SU-DHL-6 (cell line): ENCODE measurements at regions not wholly inside any gene's neighbourhood (a gene's known extent, or its start where the extent isn't known, plus 50 kb on each side); places are given as distances from the start of the nearest gene placed in this dataset.

Experiments used
- H2AFZ ChIP-seq: fragments of 200-600 bp; sonication (generic); 2 replicates; pipeline ENCODE4 v1.6.1; 2014; ENCODE audit warnings: low read depth, mild to moderate bottlenecking, moderate library complexity, mixed read lengths, antibody characterized with exemption, low read length; ENCODE audit not compliant: severe bottlenecking
- H3F3A ChIP-seq: fragments of 200-600 bp; shearing (Covaris generic); 2 replicates; pipeline ENCODE4 v1.6.0; 2016; ENCODE audit warnings: antibody characterized with exemption, mild to moderate bottlenecking; ENCODE audit not compliant: insufficient read depth
- H3K27ac ChIP-seq: fragments of 200-600 bp; sonication (generic); 2 replicates; pipeline ENCODE4 v1.5.1; 2016; ENCODE audit warnings: low read depth, mild to moderate bottlenecking, low read length, moderate library complexity, mixed read lengths
- H3K27me3 ChIP-seq: fragments of 200-600 bp; sonication (generic), shearing (Covaris generic); 2 replicates; pipeline ENCODE4 v1.6.0; 2014; ENCODE audit warnings: mild to moderate bottlenecking, low read length
- H3K36me3 ChIP-seq: fragments of 200-600 bp; sonication (generic); 2 replicates; pipeline ENCODE4 v1.6.1; 2014; ENCODE audit warnings: mild to moderate bottlenecking, low read length, mixed read lengths
- H3K4me2 ChIP-seq: fragments of 300-600, 200-600 bp; shearing (Covaris generic), sonication (generic); 2 replicates; pipeline ENCODE4 v1.6.0; 2014; ENCODE audit warnings: low read length, low read depth, mild to moderate bottlenecking; ENCODE audit not compliant: poor library complexity, severe bottlenecking
- H3K4me3 ChIP-seq: fragments of 200-600 bp; sonication (generic); 2 replicates; pipeline ENCODE4 v1.5.1; 2014; ENCODE audit warnings: antibody characterized with exemption, low read length, mild to moderate bottlenecking, mixed read lengths; ENCODE audit not compliant: insufficient read depth, poor library complexity, severe bottlenecking
- H3K79me2 ChIP-seq: fragments of 200-600 bp; sonication (generic); 2 replicates; pipeline ENCODE4 v1.6.1; 2014; ENCODE audit warnings: mild to moderate bottlenecking, low read length, moderate library complexity; ENCODE audit not compliant: insufficient read depth
- H3K9ac ChIP-seq: fragments of 200-600 bp; sonication (generic); 2 replicates; pipeline ENCODE4 v1.7.0; 2014; ENCODE audit warnings: mild to moderate bottlenecking, low read length
- H3K9me2 ChIP-seq: fragments of 200-600 bp; sonication (generic); replicated peaks from 2 replicates; pipeline ENCODE4 v1.6.1; 2014; ENCODE audit warnings: low read length; ENCODE audit not compliant: insufficient read depth
- H3K9me3 ChIP-seq: fragments of 200-600 bp; sonication (generic); 2 replicates; pipeline ENCODE4 v1.6.1; 2014; ENCODE audit warnings: low read length, mixed read lengths; ENCODE audit not compliant: insufficient read depth
- H4K20me1 ChIP-seq: fragments of 200-600 bp; sonication (generic); 2 replicates; pipeline ENCODE4 v1.6.1; 2014; ENCODE audit warnings: low read depth, mild to moderate bottlenecking, antibody characterized with exemption, low read length, moderate library complexity, mixed read lengths
- EZH2phosphoT487 ChIP-seq: fragments of 200-600 bp; sonication (generic), shearing (Covaris generic); conservative IDR thresholded peaks from 2 replicates; pipeline ENCODE4 v1.6.1; 2018; ENCODE audit warnings: mild to moderate bottlenecking, antibody characterized with exemption, low read length, moderate library complexity, mixed read lengths
- TF ChIP-seq, protein P1 (sequence below): fragments of 200-600 bp; sonication (generic); IDR thresholded peaks from one replicate; pipeline ENCODE4 v1.5.1; 2017; ENCODE audit warnings: antibody characterized with exemption, mild to moderate bottlenecking, low read length, moderate library complexity; ENCODE audit not compliant: insufficient read depth, poor library complexity, severe bottlenecking

DNA sequence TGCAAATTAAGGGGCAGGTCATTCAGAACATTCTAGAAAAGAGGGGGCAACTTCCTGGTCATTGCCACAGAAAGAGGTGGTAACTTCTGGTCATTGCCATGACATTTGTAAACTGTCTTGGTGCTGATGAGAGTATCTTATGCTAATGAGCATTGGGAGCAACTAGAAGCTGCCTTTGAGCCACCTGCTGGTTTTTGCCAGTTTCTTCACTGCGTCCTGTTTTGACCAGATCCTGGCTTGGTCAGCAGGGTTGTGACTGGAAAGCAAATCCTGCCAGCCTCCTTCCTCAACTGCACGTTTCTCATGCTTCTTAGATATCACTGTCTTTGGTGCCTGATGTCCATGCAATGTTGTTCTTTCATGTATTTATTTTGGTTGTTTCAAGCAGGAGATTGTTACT is 53.2 kb upstream of the SPATA31C2 start:
- TF ChIP-seq, protein P1, sequence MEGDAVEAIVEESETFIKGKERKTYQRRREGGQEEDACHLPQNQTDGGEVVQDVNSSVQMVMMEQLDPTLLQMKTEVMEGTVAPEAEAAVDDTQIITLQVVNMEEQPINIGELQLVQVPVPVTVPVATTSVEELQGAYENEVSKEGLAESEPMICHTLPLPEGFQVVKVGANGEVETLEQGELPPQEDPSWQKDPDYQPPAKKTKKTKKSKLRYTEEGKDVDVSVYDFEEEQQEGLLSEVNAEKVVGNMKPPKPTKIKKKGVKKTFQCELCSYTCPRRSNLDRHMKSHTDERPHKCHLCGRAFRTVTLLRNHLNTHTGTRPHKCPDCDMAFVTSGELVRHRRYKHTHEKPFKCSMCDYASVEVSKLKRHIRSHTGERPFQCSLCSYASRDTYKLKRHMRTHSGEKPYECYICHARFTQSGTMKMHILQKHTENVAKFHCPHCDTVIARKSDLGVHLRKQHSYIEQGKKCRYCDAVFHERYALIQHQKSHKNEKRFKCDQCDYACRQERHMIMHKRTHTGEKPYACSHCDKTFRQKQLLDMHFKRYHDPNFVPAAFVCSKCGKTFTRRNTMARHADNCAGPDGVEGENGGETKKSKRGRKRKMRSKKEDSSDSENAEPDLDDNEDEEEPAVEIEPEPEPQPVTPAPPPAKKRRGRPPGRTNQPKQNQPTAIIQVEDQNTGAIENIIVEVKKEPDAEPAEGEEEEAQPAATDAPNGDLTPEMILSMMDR: no peak
- TF ChIP-seq EZH2phosphoT487: no peak
- Histone ChIP-seq H3K79me2 (no peaks in the 10 kb centered on the region), H3F3A (no peaks in the 10 kb centered on the region), H3K9me2 (no peaks in the 10 kb centered on the region), H3K36me3 (no peaks in the 10 kb centered on the region), H3K4me3 (no peak overlapping the region), H4K20me1 (no peaks in the 10 kb centered on the region), H3K9ac (no peak overlapping the region), H3K27me3 (no peaks in the 10 kb centered on the region), H3K4me2 (no peak overlapping the region), H3K9me3 (no peaks in the 10 kb centered on the region), H3K27ac (no peak overlapping the region), H2AFZ (no peak overlapping the region)

DNA sequence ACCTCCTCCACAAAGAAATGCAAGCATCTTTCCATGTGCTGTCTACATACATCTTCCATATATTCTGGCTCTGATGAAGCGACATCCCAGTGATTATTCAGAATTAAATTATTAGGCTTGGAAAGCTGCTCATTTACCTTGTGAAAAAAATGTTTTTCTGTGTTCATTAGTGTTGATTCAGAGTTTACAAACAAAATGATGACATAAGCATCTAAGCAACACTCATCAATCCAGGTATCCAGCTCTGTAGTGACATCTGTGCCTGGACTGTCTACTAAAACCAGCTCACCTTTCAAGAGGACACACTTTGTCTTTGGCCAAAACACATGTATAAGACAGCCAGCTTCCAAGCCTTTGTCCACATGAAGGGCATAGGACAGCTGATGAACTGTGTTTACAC is 51.1 kb upstream of the SPATA31C2 start:
- Histone ChIP-seq H3K27ac (no peak overlapping the region), H3K27me3 (no peaks in the 10 kb centered on the region), H3K4me3 (no peak overlapping the region), H3K36me3 (no peaks in the 10 kb centered on the region), H4K20me1 (no peaks in the 10 kb centered on the region), H3K79me2 (no peaks in the 10 kb centered on the region), H3K4me2 (no peak overlapping the region), H3K9ac (no peak overlapping the region), H3K9me2 (no peaks in the 10 kb centered on the region), H3K9me3 (no peaks in the 10 kb centered on the region), H3F3A (no peaks in the 10 kb centered on the region), H2AFZ (no peak overlapping the region)
- no peak for TF ChIP-seq EZH2phosphoT487
- TF ChIP-seq, protein P1: no peak
